Right forelimb (tissue), 1 donor: ENCODE measurements at regions not wholly inside any gene's neighbourhood (a gene's known extent, or its start where the extent isn't known, plus 50 kb on each side); places are given as distances from the start of the nearest gene placed in this dataset.

Experiments used
- DNase-seq: peaks from one replicate; pipeline ENCODE4 v3.0.0-alpha.2; 2018

DNA sequence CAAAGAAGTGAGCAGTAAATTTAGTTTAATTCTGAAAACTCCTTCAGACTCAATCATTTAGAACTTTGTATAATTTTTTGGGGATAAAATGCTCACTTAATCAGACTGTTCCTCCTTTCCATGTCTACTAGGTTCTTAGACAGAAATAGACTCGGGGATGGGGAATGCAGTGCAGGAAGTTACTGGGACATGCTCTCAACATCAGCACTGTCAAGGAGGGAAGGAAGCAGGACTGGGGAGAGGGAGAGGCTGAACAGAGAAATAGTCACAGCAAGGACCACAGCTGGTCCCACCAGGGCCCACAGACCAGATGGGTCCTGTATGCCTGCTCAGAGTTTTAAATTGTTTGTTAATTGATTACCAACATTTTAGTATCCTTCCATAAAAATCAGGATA lies 310.1 kb upstream of the MSX2 start:
- no peak for DNase-seq

DNA sequence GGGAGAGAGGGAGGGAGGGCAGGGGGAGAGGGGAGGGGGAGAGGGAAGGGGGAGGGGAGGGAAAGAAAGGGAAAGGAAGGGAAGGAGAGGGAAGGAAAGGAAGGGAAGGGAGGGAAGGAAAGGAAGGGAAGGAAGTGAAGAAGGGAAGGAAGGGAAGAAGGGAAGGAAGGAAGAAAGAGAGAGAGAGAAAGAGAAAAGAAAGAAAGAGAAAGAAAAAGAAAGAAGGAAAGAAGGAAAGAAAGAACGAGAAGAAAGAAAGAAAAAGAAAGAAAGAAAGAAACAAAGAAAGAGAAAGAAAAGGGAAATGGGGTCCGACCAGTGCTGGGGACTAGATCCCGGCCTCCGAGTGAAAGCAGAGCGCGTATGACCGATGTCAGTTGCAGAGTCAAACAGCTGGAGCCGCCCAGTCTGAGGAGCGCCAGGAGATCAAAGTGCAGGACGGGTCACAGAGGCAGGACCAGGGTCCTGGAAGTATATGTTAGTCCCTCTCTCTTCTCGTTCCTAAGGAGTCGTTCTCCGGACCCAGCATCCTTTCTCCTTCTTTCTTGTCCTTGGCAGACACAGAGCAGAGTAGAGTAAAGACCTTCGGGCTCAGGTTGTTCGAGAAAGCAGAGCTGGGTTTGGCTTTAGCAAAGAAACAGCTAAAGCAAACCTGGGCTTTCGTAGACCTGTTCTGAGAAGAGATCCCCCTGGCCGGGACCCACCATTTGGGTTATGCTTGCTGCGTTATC lies 305.4 kb upstream of the MSX2 start:
- peak; percentile 50 for DNase-seq

DNA sequence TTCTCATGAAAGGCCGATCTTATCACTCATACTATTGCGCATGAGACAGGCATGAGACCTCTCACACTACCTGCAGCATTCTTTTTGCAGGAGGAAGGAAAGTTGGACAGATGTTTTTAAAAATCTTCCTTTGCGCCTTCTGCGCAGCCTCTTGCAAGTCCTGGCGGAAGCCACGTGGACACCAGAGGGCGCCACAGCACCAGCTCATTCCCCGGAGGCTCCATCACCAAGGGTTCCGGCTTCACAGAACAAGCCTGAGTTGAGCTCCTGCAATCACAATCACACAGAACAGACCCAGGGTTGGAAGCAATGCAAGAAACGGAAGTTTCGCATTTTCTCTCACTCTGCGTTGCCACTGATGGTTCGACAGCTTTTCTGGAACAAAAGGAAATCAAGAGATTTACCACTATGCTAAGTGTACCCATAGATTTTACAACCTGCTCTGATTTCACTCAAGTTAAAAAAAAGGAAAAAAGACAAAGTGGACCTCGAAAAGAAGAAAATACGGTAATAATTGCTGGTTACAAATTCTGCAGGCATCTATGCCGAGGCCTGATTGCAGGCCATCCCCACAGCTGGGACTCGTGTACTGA lies 304.7 kb upstream of the MSX2 start:
- peak; percentile 94 for DNase-seq

DNA sequence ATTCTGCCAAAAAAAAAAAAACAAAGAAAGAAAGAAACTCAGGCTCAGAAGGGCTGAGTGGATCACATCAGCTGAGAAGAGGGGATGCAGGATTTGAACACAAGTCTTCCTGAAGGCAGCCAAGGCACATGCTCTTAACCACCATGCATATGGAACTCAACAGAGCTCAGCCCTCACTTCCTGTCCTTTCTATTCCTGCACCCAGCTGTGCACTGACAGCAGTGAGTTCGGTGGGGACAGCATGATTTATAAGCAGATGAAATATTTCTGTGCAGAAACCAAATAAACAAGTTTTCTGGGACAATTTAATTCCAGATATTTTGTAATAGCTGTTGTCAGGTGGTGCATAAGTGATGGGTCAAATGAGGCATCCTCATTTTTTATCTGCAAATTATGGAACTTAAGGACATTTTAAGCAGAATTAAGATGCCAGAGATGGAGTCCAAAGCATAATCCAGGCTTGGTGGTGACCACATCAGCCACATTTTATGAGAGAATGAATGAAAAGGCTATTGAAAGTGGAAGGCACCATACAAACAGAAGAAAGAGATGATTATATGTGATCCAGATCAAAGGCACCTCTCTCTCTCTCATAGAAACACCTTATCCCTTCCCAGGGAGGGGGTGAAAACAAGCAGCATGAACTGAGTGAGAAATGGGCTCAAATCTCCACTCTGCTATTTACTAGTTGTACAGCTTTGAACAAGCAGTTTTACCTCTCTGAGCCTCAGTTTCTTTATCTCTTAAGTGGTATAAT lies 303.6 kb upstream of the MSX2 start:
- no peak for DNase-seq

DNA sequence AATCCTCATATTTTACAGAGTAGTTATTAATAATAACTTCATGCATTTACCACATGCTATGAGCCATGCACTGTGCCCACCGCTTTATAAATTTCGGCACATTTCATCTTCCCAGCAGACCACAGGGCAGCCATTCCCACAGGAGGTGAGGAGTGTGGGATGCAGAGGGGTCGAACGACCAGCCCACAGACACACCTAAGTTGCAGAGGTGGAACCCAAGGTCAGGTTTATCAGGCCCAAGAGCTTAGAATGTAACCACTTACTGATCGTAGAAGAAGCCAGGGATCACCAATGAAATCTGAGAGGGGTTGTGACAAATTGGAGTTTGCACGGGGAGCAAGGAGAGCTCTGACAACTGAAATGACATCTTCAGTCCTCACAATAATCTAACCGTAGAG lies 303.0 kb upstream of the MSX2 start:
- DNase-seq: no peak

DNA sequence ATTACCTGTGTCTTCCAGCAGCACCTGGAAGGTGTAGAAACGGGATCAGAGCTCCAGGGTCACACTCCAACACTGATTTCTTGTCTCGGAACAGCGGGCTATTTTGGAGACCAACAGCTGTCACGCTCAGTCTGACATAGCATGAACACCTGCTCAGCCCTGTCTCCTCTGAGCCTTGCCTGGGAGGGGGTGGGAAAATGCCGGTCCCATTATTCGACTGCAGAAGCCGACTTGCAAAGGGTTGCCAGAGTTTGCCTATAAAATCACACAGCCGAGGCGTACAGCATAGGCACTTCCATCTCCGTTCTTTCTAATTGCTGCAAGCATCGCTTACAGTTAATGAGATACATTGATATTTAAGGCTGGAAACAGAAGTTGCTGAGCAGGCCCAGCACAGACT lies 300.8 kb upstream of the MSX2 start:
- DNase-seq: no peak

DNA sequence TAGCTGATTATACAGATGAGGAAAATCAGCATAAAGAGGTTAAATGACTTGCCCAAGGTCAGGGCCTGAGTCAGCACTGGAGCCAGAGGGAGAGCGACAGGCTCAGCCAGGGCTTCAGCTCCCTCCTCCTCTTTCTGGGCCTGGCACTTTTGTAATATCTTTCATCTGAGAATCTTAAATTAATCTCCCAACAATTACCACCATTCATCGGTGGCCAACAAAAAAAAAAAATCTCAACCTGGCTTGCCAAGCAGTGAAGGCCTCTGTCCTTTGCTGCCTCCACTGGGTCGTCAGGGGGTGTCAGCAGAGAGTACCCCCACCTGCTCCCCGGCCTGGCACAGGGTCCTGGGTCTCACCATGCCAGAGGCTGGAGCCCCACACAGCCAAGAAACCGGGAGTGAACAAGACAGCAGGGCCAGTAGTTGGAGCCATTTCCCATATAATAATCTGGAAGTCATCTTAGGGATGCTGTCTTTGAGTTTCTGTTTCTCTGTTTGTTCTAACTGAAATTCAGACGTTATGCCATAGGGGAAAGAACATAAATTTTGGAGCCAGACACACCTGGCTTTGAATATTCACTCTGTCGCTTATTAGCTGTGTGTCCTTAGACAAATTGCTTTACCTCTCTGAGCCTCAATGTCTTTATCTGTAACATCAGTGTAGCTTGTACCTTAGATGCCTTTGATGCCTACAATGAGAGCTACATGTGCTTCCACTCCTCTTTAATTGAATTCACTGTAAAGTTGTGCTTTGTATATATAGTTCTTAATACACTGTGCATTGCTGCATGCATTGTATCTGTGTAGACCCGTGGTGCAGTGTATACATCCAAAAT lies 299.9 kb upstream of the MSX2 start:
- no peak for DNase-seq

DNA sequence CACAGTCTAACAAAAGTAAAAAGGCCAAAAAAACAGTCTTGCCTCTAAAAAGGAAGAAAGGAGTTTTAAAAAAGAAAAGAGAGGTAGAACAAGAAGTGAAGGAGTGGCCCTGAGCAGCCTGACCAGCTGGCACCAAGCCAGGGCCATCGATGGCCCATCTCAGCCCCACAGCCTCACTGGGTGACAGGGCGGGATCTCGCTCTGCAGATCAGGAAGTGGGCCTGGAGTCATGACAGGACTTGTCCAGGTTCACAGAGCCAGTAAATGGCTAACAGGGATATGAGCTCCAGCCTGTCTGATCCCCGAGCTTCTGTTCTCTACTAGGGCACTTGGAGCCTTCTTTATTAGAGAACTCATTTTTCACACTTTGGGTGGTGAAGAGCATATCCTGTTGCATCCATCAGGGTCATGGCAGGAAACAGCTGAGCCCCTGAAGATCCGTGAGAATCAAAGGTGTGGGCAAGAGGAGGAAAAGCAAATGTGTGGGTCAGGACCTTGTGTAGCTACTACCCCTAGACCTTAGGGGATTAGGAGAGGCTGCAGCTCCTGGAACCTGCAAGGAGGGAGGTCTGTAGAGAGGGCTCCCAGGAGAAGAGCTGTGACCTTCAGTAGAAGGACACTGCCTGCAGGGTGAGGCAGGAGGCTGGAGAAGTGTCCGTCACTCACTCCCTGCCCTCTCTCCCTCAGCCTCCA lies 299.0 kb upstream of the MSX2 start:
- DNase-seq: no peak

DNA sequence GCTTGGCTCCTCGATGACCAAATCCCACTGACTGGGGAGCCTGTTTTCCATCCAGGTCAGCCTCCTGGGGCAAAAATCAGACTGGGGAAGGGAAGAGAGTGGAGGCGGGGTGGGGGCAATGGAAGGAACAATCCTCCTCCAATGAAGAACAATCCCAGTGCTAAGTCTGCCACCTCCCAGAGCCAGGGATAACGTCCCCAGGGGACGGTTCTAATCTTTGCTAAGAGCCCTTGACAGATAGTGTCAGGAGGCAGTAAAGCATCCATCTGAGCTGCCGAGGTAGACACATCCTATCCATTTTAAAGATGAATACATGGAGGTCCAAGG lies 298.5 kb upstream of the MSX2 start:
- DNase-seq: no peak

DNA sequence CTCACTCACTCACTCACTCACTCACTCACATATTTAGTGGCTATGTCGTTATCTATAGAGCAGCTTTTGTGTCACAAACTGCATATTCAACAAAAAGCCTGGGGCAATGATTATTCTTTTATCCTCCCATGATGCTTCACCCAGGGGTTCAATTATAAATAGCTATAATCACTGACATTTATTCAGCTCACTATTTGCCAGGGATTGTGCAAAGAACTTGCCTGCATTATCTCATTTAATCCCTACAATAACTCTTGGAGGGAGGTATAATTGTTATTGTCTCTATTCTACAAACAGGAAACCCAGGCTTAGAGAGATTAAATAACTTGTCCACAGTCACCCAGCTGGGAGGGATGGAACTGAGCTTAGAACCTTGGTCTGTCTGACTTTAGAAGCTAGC lies 298.0 kb upstream of the MSX2 start:
- DNase-seq: no peak

DNA sequence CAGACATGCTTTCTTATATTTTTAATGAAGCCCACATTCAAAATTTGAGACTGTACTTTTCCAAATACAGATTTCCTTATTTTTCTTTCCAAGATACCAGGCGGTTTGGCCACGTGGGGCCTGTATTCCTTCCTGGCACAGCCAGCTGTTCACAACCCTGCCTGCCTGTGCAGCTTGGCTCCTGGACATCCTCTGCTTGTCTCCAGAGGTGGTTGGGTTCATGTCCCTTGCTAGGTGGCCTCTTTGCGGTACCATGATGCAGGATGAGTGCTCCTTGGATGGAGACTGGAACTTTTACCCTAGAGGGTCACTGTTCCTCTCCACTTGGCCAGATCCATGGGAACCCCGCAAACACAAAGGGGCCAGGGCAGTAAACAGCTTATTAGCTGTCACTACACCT lies 297.5 kb upstream of the MSX2 start:
- DNase-seq: no peak

DNA sequence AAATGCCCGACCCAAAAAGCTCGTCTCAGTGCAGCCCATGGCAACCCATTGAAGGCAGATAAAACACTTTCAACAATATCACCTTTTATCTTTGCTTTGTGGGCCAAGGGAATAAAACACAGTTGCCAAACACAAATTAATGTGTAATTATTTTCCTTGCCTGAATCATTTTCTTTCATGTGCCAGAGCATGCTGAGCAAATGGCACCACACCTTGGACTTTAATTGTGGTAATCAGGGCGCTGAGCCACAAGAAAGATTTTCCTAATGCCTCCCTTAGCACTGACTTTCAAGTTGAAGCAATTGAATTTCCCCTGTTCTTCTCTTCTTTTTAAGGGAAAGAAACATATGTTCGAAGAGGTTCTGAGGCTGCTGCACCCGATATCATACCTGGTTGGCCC lies 297.1 kb upstream of the MSX2 start:
- DNase-seq: no peak

DNA sequence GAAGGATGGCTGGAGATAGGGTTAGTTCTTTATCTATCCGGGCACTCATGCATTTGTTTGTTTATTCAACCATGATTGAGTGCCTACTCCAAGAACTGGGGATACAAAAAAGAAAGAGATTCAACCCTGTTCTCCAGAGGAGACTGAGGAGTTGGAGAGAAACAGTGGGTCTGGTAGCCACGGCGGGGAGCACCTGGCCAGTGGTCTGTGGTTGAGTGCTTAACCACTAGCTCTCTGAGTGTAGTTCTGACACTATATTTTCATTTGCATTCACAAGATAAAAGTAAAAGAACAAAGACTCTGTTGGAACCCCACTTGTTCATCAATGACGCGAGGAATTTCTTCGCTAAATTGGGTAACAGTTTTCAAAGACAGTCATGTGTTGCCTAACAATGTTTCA lies 295.5 kb upstream of the MSX2 start:
- no peak for DNase-seq

DNA sequence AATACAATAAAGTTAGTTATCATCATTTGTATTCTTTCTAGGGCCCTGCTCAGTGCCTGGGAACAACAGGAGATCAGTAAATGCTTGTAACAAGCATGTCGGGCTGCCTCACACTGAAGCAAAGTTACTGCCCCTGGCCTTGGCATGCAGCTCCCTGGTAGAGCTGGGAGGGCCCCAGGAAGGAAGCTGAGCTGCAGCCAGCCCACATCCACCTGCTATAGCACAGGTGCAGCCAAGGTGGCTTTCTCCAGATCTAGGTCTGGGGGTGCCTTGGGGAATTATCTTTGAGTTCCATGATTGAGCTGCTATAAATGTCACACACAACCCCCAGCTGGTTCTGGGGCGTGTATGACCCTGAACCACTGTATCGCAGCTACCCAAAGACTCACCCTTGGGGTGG lies 293.4 kb upstream of the MSX2 start:
- DNase-seq: no peak

DNA sequence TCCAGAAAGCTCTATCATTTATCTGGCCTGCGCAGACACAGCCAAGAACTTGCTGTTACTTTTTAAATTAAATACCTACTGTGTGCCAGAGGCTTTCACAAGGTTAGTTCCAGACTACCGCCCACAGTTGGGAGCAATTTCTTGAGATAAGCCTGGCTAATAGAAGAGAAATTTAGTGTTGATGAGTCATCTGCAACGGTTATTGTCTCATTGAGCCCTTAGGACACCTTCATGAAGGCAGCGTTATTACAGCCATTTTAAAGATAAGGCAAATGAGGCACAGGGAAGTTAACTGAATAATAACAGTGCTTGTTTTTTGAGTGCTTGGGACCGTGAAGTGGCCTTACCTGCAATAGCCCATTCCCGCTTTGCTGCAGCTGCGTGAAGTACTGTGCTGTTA lies 292.9 kb upstream of the MSX2 start:
- no peak for DNase-seq

DNA sequence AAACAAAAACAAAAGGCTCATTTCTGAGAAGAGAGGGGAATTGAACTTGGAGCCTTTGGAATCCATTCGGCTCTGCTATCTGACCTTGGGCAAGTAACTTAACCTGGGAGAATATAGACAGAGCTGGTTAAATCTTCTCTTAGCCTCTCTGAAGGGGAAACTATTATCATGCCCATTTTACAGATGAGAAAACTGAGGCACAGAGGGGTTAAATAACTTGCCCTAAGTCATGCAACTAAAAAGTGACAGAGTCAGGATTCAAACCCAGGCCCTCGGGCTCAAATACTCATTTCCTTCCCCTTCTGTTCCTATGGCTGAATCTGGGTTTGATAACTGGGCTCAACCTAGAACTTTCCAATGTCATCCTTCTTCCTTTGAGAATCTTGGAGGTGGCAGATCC lies 291.3 kb upstream of the MSX2 start:
- no peak for DNase-seq

DNA sequence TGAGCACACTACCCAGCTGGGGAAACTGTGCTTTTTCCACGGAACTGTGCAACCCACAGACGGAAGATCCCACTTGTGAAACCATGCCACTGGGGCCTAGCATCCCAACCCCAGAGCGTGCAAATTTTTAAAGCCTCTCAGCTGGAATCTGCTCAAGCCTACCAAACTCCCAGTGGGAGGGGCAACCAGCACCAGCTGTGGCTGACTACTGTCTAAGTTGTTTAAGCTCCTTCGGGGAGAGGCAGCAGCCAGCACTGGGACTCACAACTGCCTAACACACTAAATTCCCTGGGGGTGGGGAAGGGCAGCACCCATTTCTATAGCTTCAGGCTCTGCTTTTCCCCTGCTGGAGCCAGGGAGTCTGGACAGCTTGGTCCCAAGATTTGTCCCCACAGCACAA lies 287.6 kb upstream of the MSX2 start:
- DNase-seq: no peak

DNA sequence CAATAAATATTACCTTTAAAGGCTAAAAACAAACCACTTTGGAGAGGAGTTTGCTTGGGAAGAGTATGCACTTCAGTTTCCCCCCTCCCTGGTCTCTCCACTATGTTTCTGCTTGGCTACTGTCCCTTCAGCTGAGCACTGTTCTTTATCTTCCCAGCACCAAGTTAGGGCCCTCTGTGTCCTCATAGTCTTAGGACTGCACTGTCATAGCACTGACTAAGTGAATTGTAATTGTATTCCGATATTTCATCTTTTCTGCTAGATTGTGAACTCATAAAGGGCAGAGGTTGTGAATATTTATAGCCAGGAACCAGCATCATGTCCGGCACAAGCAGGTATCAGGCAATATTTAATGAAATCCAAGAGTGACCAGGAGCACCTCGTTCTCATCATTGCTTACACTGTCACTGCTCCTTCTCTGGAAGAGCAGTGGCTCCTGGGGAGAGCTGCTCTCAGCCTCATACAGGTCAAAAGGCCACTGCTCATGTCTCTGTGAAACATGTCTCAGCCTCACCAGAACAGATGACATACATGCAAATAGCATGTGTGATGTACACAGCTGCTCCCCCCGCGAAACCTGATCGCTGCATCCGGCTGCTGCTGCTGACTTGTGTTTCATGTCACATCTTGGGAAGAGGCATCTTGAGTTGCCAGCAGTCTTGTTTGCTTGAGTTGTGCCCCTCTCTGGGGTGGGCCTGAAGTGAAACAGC lies 279.7 kb upstream of the MSX2 start:
- no peak for DNase-seq

DNA sequence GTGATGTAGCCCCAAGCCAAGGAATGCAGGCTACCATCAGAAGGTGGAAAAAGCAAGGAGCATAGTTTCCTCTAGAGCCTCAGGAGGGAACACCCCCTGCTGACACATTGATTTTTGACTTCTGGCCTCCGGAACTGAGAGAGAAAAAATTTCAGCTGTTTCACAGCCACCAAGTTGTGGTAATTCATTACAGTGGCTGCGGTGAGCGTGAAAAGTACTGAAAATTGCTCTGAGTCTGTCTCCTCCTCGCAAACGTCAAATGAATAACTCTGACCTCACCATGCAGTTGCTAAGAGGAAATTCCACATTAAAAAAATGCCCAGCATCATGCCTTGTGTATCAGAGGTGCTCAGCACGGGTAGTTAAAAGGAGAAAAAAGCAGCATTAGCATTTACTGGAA lies 277.9 kb upstream of the MSX2 start:
- no peak for DNase-seq

DNA sequence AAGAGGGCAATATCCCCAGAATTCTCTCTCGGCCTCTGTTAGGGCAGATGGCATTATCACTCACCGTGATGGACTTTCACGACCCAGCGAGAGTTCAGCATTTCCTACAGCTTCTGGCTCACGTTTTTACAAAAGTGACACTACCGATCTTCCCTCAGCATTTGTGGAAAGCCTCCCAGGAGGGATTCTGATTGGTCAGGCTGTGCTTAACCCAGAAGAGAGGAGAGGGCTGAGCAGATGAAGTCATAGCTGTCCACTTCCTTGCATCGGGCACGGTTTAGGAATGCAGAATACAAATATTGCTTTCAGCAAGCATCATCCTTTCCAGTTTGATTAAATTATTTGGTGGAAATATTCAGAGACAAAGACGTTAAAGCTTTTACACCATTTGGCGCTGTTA lies 277.4 kb upstream of the MSX2 start:
- no peak for DNase-seq

DNA sequence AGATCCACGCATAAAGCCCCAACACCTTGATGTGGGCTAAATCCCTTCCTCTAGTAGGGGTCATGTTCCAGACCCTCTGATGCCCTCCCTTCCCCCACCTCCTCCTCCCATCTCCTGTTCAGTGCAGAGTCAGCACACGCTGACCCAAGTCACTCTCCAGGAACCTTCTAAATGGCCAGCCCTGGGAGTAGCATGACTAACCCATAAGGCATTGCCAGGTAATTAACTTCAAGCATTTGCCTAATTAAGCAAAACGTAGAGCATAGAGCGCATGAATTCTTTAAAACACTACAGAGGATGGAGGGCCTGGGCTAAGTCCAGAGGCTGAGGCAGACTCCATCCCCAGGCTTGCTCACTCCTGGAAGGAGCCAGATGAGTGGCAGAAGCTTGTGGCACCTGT lies 276.3 kb upstream of the MSX2 start:
- DNase-seq: no peak

DNA sequence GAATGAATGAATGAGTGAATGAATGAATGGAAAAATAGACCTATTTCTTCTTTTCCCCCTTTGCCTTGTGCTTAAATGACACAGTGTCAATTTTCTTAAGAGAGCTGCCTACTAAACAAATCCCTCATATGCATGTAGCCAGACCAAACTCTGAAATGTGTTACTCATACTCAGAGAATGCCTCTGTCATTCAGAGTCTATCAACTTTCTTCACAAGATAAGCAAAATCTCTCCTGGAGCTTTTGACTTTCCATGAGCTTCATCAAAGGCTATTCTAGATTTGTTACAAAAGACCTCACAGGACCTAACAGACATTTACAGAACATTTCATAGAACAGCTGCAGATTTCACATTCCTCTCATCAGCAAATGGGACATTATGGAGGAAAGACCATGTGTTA lies 275.7 kb upstream of the MSX2 start:
- no peak for DNase-seq
